GM04503 (cell line): ENCODE measurements at regions not wholly inside any gene's neighbourhood (a gene's known extent, or its start where the extent isn't known, plus 50 kb on each side); places are given as distances from the start of the nearest gene placed in this dataset.

Source experiments
- DNase-seq: peaks from one replicate; pipeline ENCODE4 v3.0.0-alpha.2; 2012; ENCODE audit warnings: low read depth

GRCh38 chr5:141746395-141746794, 64.4 kb upstream of the ARAP3 start:
- DNase-seq: no peak

GRCh38 chr5:141745390-141745789, 63.4 kb upstream of the ARAP3 start:
- no peak for DNase-seq

- DNase-seq: no peak
Observed at GRCh38 chr5:141743866-141744272, 61.8 kb upstream of the ARAP3 start.

DNA sequence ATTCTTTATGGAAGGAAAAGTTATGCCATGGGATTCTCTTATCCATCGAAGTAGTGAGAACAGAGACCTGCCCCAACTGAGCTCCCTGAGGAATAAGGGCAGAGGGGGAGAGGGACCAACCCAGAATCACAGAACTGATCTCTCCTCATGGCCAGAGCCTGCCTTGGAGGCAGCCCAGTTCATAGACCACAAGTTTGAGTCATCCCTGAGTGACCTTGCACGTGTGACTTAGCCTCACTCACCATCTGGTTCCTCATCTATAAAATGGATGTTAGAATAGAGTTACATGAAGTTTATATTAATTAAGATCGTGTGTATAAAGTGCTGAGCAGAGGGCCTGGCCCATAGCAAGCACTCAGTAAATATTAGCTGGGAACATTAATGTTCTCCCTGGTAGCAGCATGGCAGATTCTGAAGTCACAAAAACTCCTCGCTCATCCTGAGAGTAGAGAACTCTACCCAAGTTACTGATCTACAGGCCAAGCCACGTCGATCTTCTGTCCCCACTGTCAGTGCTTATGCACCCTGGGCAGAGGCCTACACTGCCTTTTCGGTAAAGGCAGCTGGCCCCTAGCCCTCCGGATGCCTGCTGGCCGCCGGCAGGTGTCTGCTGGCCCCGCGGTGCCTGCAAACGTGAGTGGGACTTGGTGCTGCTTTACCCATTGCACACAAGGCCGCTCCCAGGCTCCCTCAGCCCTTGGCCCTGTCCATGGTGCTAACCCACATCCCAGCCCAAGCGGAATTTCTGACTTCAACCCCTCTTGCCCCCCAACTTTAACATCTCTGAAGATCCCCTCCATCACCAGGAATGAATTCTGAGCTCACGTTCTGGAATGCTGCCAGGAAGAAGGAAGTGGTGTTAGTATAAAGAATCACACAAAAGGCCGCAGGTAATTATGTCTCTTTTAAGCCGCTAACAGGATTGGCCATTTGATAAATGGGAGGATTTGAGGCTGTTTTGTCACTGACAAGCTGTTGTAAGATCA, 61.1 kb upstream of the ARAP3 start:
- DNase-seq: no peak

GRCh38 chr5:141742144-141742543, 60.1 kb upstream of the ARAP3 start:
- no peak for DNase-seq

GRCh38 chr5:141740885-141741284, 58.9 kb upstream of the ARAP3 start:
- no peak for DNase-seq

- DNase-seq: no peak
Observed at GRCh38 chr5:141737535-141737934, 55.5 kb upstream of the ARAP3 start.

- no peak for DNase-seq
Observed at GRCh38 chr5:141735823-141736222, 53.8 kb upstream of the ARAP3 start.

DNA sequence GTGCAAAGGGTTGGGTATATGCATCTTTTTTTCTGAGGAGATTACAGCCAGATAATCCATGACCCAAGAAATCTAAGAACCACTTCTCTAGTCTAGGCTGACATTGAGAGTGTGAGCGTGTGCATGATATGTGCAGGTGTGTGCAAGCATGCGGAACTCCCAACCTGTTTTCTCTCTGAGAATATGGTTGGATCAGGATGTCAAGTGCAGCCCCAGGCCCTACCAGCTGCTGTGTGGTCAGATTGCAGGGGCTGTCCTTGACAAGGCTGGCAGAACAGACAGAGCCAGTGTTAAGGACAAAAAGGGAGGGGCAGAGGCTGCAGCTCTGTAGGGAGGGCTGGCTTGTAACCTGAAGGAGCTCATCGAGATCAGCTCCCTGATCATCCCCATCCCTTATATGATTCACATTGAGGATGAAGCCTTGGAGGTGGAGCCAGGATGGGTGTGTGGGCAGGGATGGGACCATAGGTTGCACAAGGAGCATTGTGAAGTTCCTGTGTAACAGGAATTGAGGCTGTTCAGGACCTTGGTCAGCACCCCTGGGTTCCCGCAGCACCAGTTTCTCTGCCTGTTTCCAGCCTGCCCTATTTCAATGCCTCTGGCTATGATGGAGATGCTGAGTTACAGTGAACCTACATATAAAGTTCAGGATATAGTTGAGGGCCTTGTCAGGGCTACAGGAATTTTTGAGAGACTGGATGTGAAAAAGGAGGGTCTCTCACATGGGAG, 52.6 kb upstream of the ARAP3 start:
- DNase-seq: no peak

GRCh38 chr5:141733198-141733597, 51.2 kb upstream of the ARAP3 start:
- no peak for DNase-seq

DNA sequence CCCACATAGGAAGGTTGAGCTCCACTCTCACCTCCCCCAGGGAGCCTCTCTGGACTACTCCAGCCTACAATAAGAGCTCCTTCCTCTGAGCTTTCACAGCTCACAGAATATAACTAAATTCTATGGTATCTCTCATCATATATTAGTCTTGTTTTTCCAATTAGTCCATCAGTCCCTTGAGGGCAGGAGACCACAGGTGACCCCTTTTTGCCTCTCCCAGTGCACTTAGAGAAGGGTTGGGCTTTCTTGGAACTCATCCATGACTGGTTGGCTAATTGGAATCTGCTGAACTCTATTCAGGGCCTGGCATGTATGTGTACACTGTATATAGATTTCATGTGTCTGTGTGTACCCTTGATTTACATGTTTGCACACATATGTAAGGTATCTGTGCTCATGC, 50.4 kb upstream of the ARAP3 start:
- DNase-seq: no peak
